H1 (cell line): ENCODE measurements at regions not wholly inside any gene's neighbourhood (a gene's known extent, or its start where the extent isn't known, plus 50 kb on each side); places are given as distances from the start of the nearest gene placed in this dataset.
"Not testable (repeated sequence)": the region's sequence is repeated elsewhere in the genome, so short reads cannot be mapped to it uniquely, and the experiment has no call there.

ENCODE experiments used
- CHD2 ChIP-seq: IDR thresholded peaks from 2 replicates; pipeline ENCODE4 v1.6.1; 2012; ENCODE audit warnings: low read length, improper control_type of control experiment
- CHD7 ChIP-seq: fragments of 300-600 bp; sonication (generic); IDR thresholded peaks from 2 replicates; pipeline ENCODE4 v1.7.1; 2012; ENCODE audit warnings: low read length, moderate library complexity, mild to moderate bottlenecking, inconsistent platforms; ENCODE audit not compliant: insufficient replicate concordance
- CTCF ChIP-seq, 3 experiments: IDR thresholded peaks; 1 replicate in 2 of 3; 2 replicates in 1 of 3; pipeline versions ENCODE4 v1.5.1 to v1.6.1; 2011; ENCODE audit warnings: low read length in 3 of 3, mild to moderate bottlenecking in 3 of 3, inconsistent platforms in 2 of 3, low read depth in 1 of 3, moderate library complexity in 1 of 3; ENCODE audit not compliant: insufficient read depth in 1 of 3; ENCODE audit errors: control extremely low read depth in 1 of 3
- EZH2 ChIP-seq: fragments of 200-600 bp; sonication (generic); IDR thresholded peaks from 2 replicates; pipeline ENCODE4 v1.7.1; 2012; ENCODE audit warnings: low read depth, mild to moderate bottlenecking, moderate library complexity, low read length, inconsistent platforms; ENCODE audit not compliant: severe bottlenecking
- HDAC2 ChIP-seq, 2 experiments: fragments of 300-600 bp in 1 of 2; sonication (generic) in 1 of 2; IDR thresholded peaks; 2 replicates each; pipeline ENCODE4 v1.6.1; 2011 to 2012; ENCODE audit warnings: low read depth in 2 of 2, low read length in 2 of 2, mild to moderate bottlenecking in 2 of 2, moderate library complexity in 2 of 2, borderline replicate concordance in 1 of 2, inconsistent platforms in 1 of 2
- JUND ChIP-seq: IDR thresholded peaks from 2 replicates; pipeline ENCODE4 v1.6.1; 2011; ENCODE audit warnings: mild to moderate bottlenecking, improper control_type of control experiment, low read length
- MAX ChIP-seq: IDR thresholded peaks from 2 replicates; pipeline ENCODE4 v1.6.1; 2012; ENCODE audit warnings: inconsistent platforms
- RBBP5 ChIP-seq: IDR thresholded peaks from 2 replicates; pipeline ENCODE4 v1.7.1; 2012; ENCODE audit warnings: low read depth, mild to moderate bottlenecking, inconsistent platforms, low read length, moderate library complexity, borderline replicate concordance
- SRF ChIP-seq: IDR thresholded peaks from 2 replicates; pipeline ENCODE4 v1.6.1; 2011; ENCODE audit warnings: mild to moderate bottlenecking, low read depth, low read length, moderate library complexity

- not testable (repeated sequence) for TF ChIP-seq JUND; CHD7; CTCF (IDR thresholded peaks at IDR 0.05; ENCODE audit: control extremely low read depth in 1 of 3, insufficient read depth in 1 of 3, low read depth in 1 of 3, low read length in 3 of 3); HDAC2 (IDR thresholded peaks at IDR 0.05; ENCODE audit: borderline replicate concordance in 1 of 2, low read depth in 2 of 2, low read length in 2 of 2); SRF; EZH2; CHD2; RBBP5; MAX
These were observed 85.1 kb upstream of the FBXO28 start for GRCh38 chr1:224028802-224029201.
